H1 (cell line): ENCODE measurements at regions not wholly inside any gene's neighbourhood (a gene's known extent, or its start where the extent isn't known, plus 50 kb on each side); places are given as distances from the start of the nearest gene placed in this dataset.
"Not testable (repeated sequence)": the region's sequence is repeated elsewhere in the genome, so short reads cannot be mapped to it uniquely, and the experiment has no call there.

Source experiments
- CTCF ChIA-PET: fragments of 300-600 bp; sonication (Branson Sonifier 250); formaldehyde crosslinking; loops from one replicate; lab custom pipeline; 2021; ENCODE audit not compliant: partially characterized antibody; lab: Charles Lee
- POLR2A ChIA-PET: fragments of 300-600 bp; sonication (Branson Sonifier 250); formaldehyde crosslinking; loops from one replicate; lab custom pipeline; 2021; ENCODE audit warnings: inconsistent platforms; ENCODE audit not compliant: partially characterized antibody; lab: Charles Lee
- DNase-seq, 2 experiments: peaks; one replicate each; pipeline versions ENCODE4 v3.0.0 to v3.0.0-alpha.2; 2010 to 2022; ENCODE audit warnings: low spot score in 2 of 2, low read depth in 1 of 2, mixed read lengths in 1 of 2
- FAIRE-seq: peaks from 2 replicates; lab custom pipeline; 2011; peaks lifted over from hg19 to GRCh38; lab: Jason Lieb, UNC
- H2AFZ ChIP-seq: 2 replicates; pipeline ENCODE4 v1.8.1; 2012; ENCODE audit warnings: low read length, inconsistent platforms
- H2AK5ac ChIP-seq: 2 replicates; pipeline ENCODE4 v1.6.1; 2013; ENCODE audit warnings: low read depth, low read length
- H2BK120ac ChIP-seq: replicated peaks from 2 replicates; pipeline ENCODE3; 2013; ENCODE audit warnings: low read depth, low read length, inconsistent platforms
- H2BK12ac ChIP-seq: 2 replicates; pipeline ENCODE4 v1.6.1; 2013; ENCODE audit warnings: low read depth, low read length
- H2BK15ac ChIP-seq: 2 replicates; pipeline ENCODE4 v1.6.1; 2013; ENCODE audit warnings: low read length
- H2BK20ac ChIP-seq: 2 replicates; pipeline ENCODE4 v1.6.1; 2013; ENCODE audit warnings: low read length
- H2BK5ac ChIP-seq: 2 replicates; pipeline ENCODE4 v1.6.1; 2013; ENCODE audit warnings: low read depth, low read length
- H3K14ac ChIP-seq: 2 replicates; pipeline ENCODE4 v1.6.1; 2013; ENCODE audit warnings: inconsistent platforms; ENCODE audit not compliant: insufficient read length
- H3K18ac ChIP-seq: 2 replicates; pipeline ENCODE4 v1.6.1; 2013; ENCODE audit warnings: low read length; ENCODE audit errors: extremely low read depth
- H3K23ac ChIP-seq: 2 replicates; pipeline ENCODE4 v1.6.1; 2013; ENCODE audit warnings: inconsistent platforms; ENCODE audit not compliant: insufficient read length
- H3K23me2 ChIP-seq: 2 replicates; pipeline ENCODE4 v1.6.1; 2013; ENCODE audit warnings: low read depth, low read length
- H3K27ac ChIP-seq: 2 replicates; pipeline ENCODE4 v1.6.1; 2011; ENCODE audit warnings: low read depth, low read length, inconsistent platforms
- H3K27me3 ChIP-seq, 4 experiments: replicated peaks in 1 of 4; 1 replicate in 1 of 4; 2 replicates in 3 of 4; pipeline versions ENCODE4 v1.6.1 to v1.8.1; 2011 to 2013; ENCODE audit warnings: low read length in 3 of 4, mild to moderate bottlenecking in 3 of 4, inconsistent platforms in 2 of 4, mixed read lengths in 2 of 4, moderate library complexity in 1 of 4; ENCODE audit not compliant: control insufficient read depth in 3 of 4, insufficient read depth in 3 of 4; ENCODE audit errors: extremely low read depth in 1 of 4
- H3K36me3 ChIP-seq, 4 experiments: 2 replicates each; pipeline versions ENCODE4 v1.6.1 to v1.8.1; 2011 to 2013; ENCODE audit warnings: mild to moderate bottlenecking in 4 of 4, low read length in 3 of 4, moderate library complexity in 2 of 4, control low read depth in 1 of 4, inconsistent platforms in 1 of 4; ENCODE audit not compliant: insufficient read depth in 4 of 4, control insufficient read depth in 2 of 4
- H3K4ac ChIP-seq: replicated peaks from 2 replicates; pipeline ENCODE3; 2013; ENCODE audit warnings: low read length, low read depth, mixed read lengths, inconsistent platforms; ENCODE audit not compliant: insufficient read length
- H3K4me1 ChIP-seq, 4 experiments: replicated peaks in 1 of 4; 1 replicate in 1 of 4; 2 replicates in 3 of 4; pipeline versions ENCODE4 v1.6.1 to v1.8.1; 2011 to 2013; ENCODE audit warnings: low read length in 3 of 4, inconsistent platforms in 2 of 4, mixed read lengths in 1 of 4; ENCODE audit not compliant: insufficient read depth in 4 of 4, control insufficient read depth in 3 of 4
- H3K4me2 ChIP-seq, 2 experiments: 2 replicates each; pipeline versions ENCODE4 v1.6.1 to v1.8.1; 2011 to 2013; ENCODE audit warnings: low read depth in 2 of 2, low read length in 2 of 2, control low read depth in 1 of 2, inconsistent platforms in 1 of 2, mild to moderate bottlenecking in 1 of 2; ENCODE audit not compliant: insufficient read depth in 1 of 2
- H3K4me3 ChIP-seq, 4 experiments: fragments of 200-600, 300-600 bp in 1 of 4; sonication (generic), shearing (Covaris generic), sonication (Bioruptor Twin) in 1 of 4; 2 replicates each; pipeline versions ENCODE4 v1.5.1 to v1.8.1; 2011 to 2016; ENCODE audit warnings: low read length in 4 of 4, low read depth in 3 of 4, control low read depth in 2 of 4, inconsistent platforms in 2 of 4, mild to moderate bottlenecking in 2 of 4, mixed read lengths in 1 of 4, moderate library complexity in 1 of 4; ENCODE audit not compliant: insufficient read depth in 2 of 4; ENCODE audit errors: extremely low read depth in 1 of 4
- H3K56ac ChIP-seq: replicated peaks from 2 replicates; pipeline ENCODE3; 2013; ENCODE audit warnings: low read depth, mild to moderate bottlenecking, mixed read lengths, low read length, inconsistent platforms; ENCODE audit not compliant: insufficient read length
- H3K79me1 ChIP-seq: 2 replicates; pipeline ENCODE4 v1.6.1; 2013; ENCODE audit warnings: low read depth, low read length, control low read depth
- H3K79me2 ChIP-seq, 2 experiments: 2 replicates each; pipeline versions ENCODE4 v1.6.1 to v1.8.1; 2012 to 2013; ENCODE audit warnings: low read length in 2 of 2, mild to moderate bottlenecking in 2 of 2, inconsistent platforms in 1 of 2; ENCODE audit not compliant: insufficient read depth in 2 of 2, control insufficient read depth in 1 of 2
- H3K9ac ChIP-seq, 4 experiments: replicated peaks in 1 of 4; 1 replicate in 1 of 4; 2 replicates in 3 of 4; pipeline versions ENCODE4 v1.6.1 to v1.8.1; 2011 to 2013; ENCODE audit warnings: low read depth in 3 of 4, low read length in 3 of 4, control low read depth in 2 of 4, mild to moderate bottlenecking in 2 of 4, moderate library complexity in 2 of 4, inconsistent platforms in 1 of 4; ENCODE audit errors: extremely low read depth in 1 of 4
- H3K9me3 ChIP-seq, 2 experiments: 2 replicates each; pipeline versions ENCODE4 v1.6.1 to v1.8.1; 2012 to 2013; ENCODE audit warnings: mild to moderate bottlenecking in 2 of 2, moderate library complexity in 2 of 2, control low read depth in 1 of 2, inconsistent platforms in 1 of 2, low read depth in 1 of 2, low read length in 1 of 2, mixed read lengths in 1 of 2; ENCODE audit not compliant: insufficient read depth in 2 of 2
- H4K20me1 ChIP-seq, 2 experiments: replicated peaks in 1 of 2; 2 replicates each; pipeline versions ENCODE3 to v1.8.1; 2011 to 2013; ENCODE audit warnings: inconsistent platforms in 2 of 2, low read length in 2 of 2, mild to moderate bottlenecking in 1 of 2; ENCODE audit not compliant: insufficient read depth in 2 of 2, control insufficient read depth in 1 of 2
- H4K5ac ChIP-seq: 2 replicates; pipeline ENCODE4 v1.6.1; 2013; ENCODE audit warnings: low read length, low read depth, mixed read lengths, inconsistent platforms; ENCODE audit not compliant: insufficient read length
- H4K8ac ChIP-seq: 2 replicates; pipeline ENCODE4 v1.8.0; 2013; ENCODE audit warnings: mild to moderate bottlenecking, moderate library complexity, low read length, inconsistent platforms; ENCODE audit not compliant: insufficient read depth; ENCODE audit errors: extremely low read depth
- H4K91ac ChIP-seq: replicated peaks from 2 replicates; pipeline ENCODE3; 2013; ENCODE audit warnings: low read length, mixed read lengths, inconsistent platforms; ENCODE audit not compliant: insufficient read length
- POLR2A ChIP-seq, 2 experiments: IDR thresholded peaks; 1 replicate in 1 of 2; 2 replicates in 1 of 2; pipeline ENCODE4 v1.6.1; 2011; ENCODE audit warnings: low read depth in 2 of 2, low read length in 2 of 2, mild to moderate bottlenecking in 2 of 2; ENCODE audit errors: control extremely low read depth in 1 of 2
- POLR2AphosphoS5 ChIP-seq: IDR thresholded peaks from 2 replicates; pipeline ENCODE4 v1.6.1; 2011; ENCODE audit warnings: low read depth, low read length
- WGBS, 2 experiments: shearing (Covaris generic) in 1 of 2; methylation state at CpG; one replicate each; pipeline versions ENCODE4 v1.1.6 to v1.1.7; 2013 to 2015; ENCODE audit warnings: low lambda C conversion rate in 2 of 2, mixed read lengths in 2 of 2, inconsistent platforms in 1 of 2, low coverage in 1 of 2, missing lambda C conversion rate in 1 of 2; ENCODE audit not compliant: insufficient replicate concordance in 2 of 2, insufficient coverage in 1 of 2, insufficient read length in 1 of 2; ENCODE audit errors: extremely low coverage in 1 of 2, missing lambda C conversion rate in 1 of 2; 5-methylcytosine and 5-hydroxymethylcytosine counted together

DNA sequence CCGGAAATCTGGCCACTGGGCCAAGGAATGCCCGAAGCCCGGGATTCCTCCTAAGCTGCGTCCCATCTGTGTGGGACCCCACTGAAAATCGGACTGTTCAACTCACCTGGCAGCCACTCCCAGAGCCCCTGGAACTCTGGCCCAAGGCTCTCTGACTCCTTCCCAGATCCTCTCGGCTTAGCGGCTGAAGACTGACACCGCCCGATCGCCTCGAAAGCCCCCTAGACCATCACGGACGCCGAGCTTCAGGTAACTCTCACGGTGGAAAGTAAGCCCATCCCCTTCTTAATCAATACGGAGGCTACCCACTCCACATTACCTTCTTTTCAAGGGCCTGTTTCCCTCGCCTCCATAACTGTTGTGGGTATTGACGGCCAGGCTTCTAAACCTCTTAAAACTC is 51.4 kb upstream of the SPP1 start:
- not testable (repeated sequence) for H2BK5ac ChIP-seq, H2BK20ac ChIP-seq, H4K91ac ChIP-seq, H2AFZ ChIP-seq, H3K14ac ChIP-seq, H3K27ac ChIP-seq, H3K9me3 ChIP-seq, H3K56ac ChIP-seq, DNase-seq, H3K27me3 ChIP-seq, H2AK5ac ChIP-seq, H3K23ac ChIP-seq, H3K18ac ChIP-seq
- H3K4me3 ChIP-seq: peak overlapping the region; percentile 48 to 69 (median 55)
- POLR2A ChIA-PET: interaction anchor here (2.3 to 13.6 kb wide), 2 partner anchors 10 to 63 kb away, joined by 24 to 369 read pairs; no protein-coding TSS in a partner anchor
- peaks cover 0 to 80% of the 10 kb centered on the region in 2 experiments; a peak in 3 of 4 replicates for H3K79me2 ChIP-seq
- peaks cover 9 to 15% (median 12%) of the 10 kb centered on the region in 4 experiments for H3K4me1 ChIP-seq
- WGBS, 2 experiments: 6% methylated on average over 17 of the region's 18 CpGs; no CpG with 5 or more reads in 1 of the 2 experiments
- TF ChIP-seq POLR2A (IDR thresholded peaks at IDR 0.05; ENCODE audit: control extremely low read depth in 1 of 2, low read depth in 2 of 2, low read length in 2 of 2): 0 out of 3 replicates have a peak, but pooled peaks of 1 of the 2 experiments have one; percentile 19
- TF ChIP-seq POLR2AphosphoS5: peak; percentile 19; the same call in 1 of the 2 replicates
- TF ChIP-seq, all 59 proteins: peak for 2; not testable (repeated sequence) for 57
- H2BK12ac ChIP-seq, H4K5ac ChIP-seq, FAIRE-seq, H3K4ac ChIP-seq, H2BK15ac ChIP-seq, H3K79me1 ChIP-seq, H4K8ac ChIP-seq, H3K23me2 ChIP-seq, CTCF ChIA-PET, H2BK120ac ChIP-seq: not testable (repeated sequence)
- Histone ChIP-seq H3K4me2 (peak overlapping the region; percentile 17 to 55; a peak in 3 of 4 replicates), H3K36me3 (peaks cover 2 to 42% (median 27%) of the 10 kb centered on the region in 4 experiments; a peak in 7 of 8 replicates), H4K20me1 (peaks cover 10 to 15% of the 10 kb centered on the region in 2 experiments), H3K9ac (peak overlapping the region; percentile 42 to 87 (median 63))
